AML-193 (cell line): ENCODE measurements at regions not wholly inside any gene's neighbourhood (a gene's known extent, or its start where the extent isn't known, plus 50 kb on each side); places are given as distances from the start of the nearest gene placed in this dataset.
"Not testable (repeated sequence)": the region's sequence is repeated elsewhere in the genome, so short reads cannot be mapped to it uniquely, and the experiment has no call there.

Experiments used
- DNase-seq, 2 experiments: peaks; one replicate each; lab custom pipeline; 2025; lab: John Stamatoyannopoulos, UW

DNA sequence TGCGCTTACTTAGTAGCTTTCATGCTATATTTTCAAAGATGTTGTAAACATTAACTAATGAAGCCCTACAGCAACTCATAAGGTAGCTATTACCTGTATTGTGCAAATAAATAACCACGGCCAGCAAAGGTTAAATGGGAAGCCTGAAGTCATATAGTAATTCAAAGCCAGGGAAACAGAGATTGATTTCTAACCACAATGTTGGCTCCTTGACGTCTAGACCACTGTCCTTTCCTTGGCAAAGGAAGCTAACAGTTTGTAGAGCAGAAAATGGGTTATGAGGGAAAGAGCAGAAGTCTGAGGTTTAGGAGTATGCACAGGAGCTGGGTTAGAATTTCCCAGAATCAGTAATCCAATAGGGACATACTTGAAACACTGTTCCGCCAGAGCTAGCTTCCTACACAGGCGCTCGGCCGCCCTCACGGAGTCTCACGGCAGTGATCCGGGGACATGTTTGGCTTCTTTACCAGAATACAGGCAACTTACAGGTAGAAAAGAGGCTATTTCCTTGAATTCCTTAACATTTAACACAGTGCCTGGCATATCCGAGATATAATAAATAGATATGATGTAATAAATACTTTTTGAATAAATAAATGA, 298.8 kb upstream of the LYPLAL1 start:
- no peak for DNase-seq

DNA sequence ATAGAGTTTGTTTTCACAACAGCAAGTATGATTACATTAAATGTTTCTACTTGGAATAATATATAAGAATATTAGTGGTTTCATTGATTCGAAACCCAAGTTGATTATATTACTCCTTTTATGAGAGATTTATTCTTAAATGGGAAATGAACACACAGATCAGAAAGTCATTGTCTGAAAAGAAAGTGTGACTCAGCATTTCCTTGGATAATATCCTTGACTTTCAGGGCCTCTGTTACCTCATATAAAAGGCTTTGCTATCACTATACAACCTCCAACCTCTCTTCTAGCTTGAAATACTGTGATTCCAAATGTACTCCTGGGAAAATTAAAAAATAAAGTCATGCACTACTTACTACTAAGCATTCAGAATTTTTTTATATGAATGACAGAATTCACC, 295.3 kb upstream of the LYPLAL1 start:
- DNase-seq = no peak

DNA sequence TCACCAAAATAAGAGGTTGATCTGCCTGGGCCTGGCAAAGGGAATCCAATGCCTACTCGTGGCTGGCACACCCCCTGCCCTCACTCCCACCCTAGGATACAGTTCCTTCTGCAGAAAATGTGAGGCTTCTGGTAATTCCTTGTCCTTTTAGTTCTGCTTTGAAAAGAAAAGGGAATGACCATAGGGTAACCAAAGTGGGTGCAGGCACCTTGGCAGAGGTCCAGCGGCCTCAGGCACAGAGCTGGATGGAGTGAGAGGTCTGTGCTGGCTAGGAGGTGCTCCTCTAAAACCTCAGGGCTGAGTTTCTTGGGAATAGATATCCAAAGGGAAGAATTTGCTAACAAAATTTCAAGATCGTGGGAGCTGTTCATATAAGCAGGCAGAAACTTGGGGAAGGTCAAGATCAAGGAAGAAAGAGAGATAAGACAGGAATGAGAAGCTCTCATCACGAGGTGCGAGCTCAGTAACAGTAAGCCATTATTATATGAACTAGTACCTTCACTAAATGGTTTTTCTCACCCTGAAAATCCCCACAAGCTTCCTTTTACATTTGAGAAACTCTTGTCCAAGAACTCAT, 293.1 kb upstream of the LYPLAL1 start:
- DNase-seq = no peak

DNA sequence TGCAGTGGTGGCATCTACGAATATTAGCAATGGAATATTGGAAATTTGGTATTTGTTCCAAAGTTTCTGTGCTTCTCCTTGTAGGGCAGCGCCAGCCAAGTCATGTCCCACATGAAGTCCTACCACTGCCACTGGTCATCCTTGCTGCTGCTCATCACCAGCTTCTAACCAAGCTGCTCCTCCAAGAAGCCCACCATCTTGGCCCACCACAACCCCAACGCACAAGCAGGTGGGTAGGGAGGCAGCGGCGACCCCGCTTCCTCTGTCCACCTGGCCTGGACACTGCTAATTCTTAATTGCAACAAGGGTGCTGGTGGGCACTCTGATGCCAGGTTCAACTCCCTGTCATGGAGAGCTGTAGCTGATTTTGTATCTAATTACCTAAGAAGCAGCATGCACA, 291.2 kb upstream of the LYPLAL1 start:
- no peak for DNase-seq

DNA sequence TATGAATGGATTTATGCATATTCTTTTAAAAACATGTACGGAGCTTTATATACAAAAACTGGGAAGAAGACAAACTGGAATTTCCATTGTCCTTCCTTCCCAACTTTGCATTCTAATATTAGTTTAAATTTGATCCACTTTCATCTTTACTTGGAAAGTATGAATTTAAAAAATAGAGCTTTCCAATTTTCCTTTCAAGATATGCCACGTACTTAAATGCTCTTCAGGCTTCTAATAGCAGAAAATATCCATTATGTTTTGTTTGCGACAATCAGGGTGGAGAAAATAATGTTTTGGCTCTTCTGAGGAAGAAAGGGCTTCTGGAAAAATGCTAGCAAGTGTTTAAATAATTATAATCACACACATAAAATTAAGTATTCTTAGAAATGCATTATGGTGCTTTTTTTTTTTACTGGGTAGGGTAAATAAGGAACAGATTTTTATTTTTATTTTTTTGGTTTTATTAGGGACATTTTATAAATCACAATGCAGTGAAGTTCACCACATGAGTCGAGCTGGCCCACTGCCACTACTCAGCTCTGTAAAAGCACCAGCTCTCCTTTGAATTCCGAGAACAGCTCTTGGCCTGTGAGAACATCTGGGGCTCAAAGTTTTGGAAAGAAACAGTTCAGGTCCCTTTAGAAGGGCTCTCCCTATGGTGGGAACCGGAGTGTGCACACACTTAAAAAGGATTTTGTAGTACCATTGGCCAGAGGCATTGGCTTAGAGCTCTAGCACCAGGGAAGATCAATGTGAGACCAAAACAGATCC, 287.4 kb upstream of the LYPLAL1 start:
- no peak for DNase-seq

DNA sequence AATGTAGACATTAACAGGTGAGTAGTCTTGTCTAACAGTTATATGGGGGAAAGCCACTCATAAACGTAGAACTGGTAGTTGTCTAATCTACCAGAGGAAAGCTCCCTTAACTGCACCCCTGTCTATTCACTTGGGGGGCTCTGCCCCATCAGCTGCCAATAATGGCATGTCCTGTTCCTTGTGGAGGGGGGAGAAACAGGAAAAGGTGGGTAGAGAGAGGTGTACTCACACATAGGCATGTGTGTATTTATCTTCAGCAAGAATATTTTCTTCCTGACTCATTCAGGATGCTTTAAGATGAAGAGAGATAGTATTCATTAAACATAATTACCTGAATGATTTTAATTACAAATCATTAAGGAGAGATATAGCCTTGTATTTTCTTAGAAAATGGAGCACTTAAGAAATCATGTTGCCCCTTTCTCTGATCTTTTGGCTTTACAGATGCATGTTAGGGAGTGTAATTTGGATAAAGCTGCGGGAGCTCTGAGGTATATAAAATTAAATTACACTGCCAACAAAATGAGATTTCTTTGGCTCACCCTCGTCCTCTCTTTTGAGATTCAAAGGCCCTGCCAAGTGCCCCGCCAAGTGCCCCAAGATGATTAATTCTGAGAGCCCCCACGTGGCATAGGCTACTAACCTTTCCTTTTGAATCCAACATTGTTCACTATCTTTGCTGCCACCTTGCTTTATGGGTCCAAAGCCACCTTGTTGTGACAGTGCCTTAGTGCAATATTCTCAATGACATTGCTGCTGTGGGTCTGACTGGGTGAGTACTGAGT, 286.3 kb upstream of the LYPLAL1 start:
- no peak for DNase-seq

DNA sequence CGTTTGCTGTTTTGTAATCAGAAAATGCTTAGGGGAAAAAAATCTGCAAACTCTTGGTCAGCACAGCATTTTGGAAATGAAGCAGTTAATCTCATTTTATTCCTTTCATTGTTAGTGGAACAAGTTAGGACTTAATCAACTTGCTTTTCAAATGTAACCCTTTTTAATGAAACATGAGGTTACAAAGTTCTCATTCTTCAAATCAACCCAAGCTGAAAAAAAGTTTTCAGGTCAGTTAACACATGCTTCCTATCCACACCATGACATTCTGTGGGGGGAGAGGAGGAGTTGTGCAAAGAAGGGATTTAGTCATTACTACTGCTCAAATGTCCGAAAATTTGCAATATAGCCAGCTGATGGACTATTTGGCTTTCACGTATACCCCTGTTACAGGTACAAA, 283.2 kb upstream of the LYPLAL1 start:
- no peak for DNase-seq

DNA sequence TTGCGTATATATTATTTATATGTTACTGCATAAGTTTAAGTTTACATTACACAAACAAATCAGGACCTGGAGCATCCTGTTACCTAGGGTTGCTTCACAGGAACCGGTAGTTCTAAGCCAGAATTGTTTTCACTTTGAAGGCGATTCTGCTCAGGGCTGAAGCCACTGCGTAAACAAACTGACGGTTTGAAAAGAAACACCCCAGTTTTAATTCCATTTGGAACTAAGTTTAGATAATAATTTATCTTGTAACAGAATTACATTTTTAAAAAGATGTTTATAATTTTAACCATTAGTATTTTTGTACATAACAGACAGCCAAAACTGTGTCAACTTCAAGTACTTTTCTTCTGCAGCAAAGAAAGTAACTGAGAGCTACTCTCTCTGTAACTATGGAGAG, 282.1 kb upstream of the LYPLAL1 start:
- DNase-seq = no peak

DNA sequence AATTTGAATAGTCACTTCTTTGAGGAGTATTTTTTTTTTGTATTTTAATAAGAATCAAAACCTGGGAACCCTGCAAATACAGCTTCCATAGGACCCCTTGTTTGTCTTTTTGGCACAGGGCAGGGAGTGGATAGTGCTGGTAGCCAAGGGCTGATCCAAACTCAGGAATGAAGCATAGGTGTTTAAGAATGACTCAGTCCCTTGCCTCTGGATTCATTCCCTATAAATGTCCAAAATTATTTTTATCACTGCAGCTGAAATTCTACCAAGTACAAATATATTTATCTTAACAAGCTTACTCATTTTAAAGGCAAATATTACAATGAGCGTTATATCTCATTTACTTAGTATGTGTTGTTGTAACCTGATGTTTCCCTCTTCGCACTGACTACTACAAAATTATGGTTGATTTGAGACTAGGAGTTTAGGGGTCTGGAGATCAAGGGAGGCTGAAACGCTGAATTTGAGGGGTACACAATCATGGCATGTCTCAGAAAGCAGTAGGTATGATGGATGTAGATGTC, 278.6 kb upstream of the LYPLAL1 start:
- no peak for DNase-seq

DNA sequence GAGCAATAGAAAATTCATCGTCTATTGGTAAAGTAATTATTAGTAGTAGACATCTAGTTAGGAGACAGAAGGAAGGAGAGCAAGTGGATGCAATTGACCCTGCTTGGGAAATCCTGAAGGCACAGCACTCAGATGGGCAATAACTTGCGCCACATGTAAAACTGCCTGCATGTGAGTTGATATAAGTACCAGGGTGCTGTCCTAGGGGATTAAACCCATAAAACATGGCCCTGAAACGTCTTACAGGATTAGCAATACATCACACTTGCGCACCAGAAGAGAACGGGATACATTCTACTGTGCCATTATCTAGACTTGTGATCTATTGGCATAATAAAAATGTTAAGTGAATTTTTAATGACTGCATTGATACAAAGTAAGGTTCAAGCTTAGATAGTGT, 277.5 kb upstream of the LYPLAL1 start:
- no peak for DNase-seq

DNA sequence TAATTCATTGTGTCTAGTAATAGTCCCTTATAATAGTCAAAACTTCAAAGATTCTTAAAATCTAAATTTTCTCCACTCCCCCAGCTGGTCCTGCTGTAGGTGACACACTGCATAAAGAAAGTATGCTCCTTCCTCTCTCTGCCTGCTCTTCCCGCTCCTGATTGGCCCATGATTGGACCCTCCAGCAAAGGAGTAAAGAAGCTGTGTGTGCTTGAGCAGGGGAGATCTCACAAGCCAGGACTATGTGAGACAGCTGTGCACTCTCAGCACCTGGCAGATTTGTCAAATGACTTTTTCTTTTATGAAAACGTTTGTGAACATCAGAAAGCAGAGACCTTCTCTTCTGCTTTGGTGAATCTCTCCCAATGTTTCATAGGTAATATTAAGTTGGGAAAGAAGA, 274.8 kb upstream of the LYPLAL1 start:
- no peak for DNase-seq

DNA sequence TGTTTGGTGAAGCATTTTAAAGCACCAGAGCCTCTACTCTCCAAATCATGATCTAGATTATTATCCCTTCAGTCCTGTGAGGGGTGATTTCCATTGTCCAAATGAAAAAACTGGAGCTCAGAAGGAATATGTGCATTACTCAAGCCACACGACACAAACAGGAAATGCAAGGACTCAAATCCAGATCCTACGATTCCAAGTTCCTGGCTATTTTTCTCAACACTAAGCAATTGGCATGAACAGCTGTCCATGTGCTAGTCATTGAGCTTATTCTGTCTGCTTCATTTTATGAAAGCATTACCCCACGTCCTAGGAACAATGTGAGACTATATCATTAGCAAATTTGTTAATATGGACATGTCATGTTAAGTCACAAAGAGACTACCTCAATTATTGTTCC, 273.1 kb upstream of the LYPLAL1 start:
- DNase-seq = no peak

DNA sequence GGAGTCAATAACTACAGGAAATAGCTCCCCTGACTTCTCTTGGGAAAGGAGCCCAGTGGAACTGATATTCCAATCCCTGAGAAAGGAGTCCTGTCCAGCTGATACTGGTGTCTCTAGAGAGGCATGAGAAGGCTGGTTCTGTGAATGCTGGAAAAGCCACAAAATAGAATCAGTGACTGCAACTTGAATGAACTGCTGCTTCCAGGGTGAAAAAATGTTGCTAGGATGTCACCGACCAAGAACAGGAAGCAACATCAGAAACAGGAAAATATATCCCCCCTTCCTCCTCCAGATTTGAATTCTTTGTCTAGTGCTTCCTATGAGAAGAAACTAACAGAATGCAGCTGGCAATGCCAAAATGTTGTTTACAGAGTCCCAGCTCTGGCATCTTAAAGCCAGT, 269.3 kb upstream of the LYPLAL1 start:
- no peak for DNase-seq

DNA sequence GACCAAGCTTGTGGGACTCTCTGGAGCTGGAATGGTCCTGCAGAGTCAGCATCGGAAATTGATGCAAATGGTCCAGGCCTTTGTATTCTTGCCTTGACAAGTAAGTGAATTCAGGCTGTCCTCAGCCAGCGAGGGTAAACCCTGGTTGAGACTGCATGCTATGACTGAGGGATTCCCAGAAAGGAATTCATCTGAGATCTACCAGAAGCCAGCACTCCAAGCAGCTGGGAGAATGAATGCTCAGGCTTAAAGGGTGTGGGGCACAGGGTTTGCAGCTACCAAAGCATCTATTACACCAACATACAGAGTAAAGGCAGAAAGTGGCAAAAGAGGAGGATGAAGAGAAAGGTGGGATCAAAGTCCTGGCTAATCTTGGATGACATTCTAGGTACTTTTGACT, 257.0 kb upstream of the LYPLAL1 start:
- DNase-seq = no peak

DNA sequence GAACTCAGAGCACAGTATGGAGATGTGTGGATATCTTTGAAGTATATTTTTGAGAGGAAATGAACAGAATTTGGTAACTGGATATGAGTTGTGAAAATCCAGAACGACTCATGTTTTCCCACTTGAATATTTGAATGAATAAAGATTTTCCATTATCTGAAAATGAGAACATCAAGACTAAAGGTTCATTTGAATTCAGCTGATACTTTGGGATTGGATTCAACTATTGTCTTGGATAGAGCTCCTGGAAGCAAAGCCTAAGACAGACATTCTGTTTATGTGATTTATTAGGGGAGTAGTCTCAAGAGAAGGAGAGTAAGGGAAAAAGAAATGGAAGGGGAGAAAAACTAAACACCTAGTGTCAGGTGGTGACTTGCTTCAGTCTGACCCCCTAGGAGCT, 256.0 kb upstream of the LYPLAL1 start:
- DNase-seq = no peak

DNA sequence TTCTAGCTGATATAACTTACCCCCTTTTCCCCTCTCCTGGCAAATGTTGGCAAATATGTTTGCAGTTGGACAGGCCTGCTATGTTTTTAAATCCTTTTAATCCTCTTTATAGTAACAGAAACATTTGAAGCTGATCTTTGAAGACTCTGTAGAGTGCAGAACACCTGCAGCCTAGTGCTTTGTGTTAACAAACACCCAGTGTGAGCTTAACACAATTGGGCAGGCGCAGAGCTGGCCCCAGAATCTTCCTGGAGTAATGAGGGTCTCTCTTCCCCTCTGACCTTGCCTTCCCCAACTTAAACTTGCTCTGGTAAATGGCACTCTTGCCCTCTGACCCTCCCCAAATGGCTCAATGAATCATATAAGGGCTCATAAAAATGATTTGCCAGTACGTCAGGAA, 247.9 kb upstream of the LYPLAL1 start:
- no peak for DNase-seq

DNA sequence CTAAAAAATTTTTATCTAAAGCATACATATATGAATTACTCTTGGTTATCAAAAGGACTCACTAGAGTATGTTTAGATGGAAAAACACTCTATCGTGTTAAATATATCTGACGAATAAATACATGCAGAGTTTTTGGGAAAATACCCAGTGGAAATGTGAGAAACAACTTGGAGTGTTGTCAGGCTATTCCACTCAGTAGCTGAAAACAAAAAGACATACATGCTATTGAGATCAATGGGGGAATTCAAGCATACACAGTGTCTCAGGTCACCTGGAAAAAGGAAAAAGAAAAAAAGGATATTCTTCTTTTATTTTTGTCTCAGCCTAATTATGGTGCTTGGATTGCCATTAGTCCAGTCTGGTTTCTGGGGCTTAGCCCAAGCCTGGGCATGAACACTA, 247.0 kb upstream of the LYPLAL1 start:
- DNase-seq = no peak

DNA sequence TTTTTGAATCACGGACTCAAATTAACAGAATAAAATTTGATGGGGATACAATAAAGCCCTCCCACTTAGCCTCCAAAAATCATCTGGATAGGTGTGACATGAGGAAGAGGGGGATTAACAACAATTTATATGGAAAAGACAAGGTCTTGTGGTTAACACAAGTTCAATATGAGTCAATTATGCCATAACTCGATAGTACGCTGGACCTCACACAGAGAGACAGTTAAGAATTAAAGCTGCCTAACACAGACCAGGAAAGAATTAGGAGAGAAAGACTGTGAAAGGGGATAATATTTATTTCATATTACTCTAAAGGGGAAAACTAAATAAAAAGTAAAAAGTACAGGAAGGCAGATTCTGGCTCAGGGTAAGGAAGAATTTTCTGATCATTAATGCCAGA, 243.7 kb upstream of the LYPLAL1 start:
- no peak for DNase-seq

DNA sequence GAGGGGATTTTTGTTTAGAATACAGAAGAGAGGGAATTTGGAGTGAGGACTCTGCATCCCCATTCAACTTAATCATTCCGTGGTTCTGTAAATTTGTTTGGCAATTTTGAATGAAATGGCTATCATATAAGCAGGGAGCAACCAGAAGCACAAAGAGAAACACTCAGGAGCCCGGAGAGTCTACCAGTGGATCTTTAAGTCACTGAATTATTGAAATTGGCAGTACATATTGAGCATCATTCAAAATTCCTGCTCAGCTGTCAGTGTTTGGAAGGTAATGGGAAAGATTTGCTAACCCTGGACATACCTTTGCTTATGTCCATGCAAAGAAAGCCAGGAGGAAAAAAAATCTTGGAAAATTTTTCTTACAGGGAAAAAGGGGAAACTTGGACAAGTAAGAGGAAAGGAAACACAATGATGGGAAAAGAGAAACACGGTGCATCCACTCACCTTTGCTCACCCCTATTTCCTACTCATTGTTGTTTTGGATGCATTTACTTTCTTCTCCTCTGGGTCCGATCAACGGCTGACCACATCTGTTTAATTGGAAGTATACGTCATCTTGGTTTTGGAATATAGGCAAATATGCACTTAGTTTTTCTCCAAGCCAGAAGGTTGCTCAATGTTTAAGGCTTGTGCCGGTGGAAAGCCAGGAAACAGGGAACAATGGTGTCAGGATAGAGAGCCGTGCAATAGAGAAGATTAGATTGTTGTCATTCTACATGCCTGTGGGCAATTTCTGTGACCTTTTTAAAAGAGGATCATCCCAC, 243.0 kb upstream of the LYPLAL1 start:
- no peak for DNase-seq

DNA sequence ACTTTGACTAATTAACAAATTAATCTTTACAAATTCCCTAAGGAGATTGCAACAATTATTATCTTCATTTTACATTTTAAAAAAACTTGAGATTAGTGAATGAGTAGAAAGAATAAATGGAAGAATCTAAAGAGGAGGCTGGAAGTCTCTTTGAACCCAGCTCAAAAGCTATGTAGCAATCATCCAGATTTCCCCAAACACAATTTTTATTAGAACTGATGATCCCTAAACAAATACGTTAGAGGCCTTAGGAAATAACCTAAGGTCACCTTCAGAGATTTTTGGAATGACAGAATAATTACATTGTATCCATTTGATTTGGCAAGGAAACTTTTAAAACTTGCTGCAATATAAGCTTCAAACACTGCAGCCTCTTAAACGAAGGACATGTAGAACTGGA, 242.4 kb upstream of the LYPLAL1 start:
- DNase-seq = no peak

DNA sequence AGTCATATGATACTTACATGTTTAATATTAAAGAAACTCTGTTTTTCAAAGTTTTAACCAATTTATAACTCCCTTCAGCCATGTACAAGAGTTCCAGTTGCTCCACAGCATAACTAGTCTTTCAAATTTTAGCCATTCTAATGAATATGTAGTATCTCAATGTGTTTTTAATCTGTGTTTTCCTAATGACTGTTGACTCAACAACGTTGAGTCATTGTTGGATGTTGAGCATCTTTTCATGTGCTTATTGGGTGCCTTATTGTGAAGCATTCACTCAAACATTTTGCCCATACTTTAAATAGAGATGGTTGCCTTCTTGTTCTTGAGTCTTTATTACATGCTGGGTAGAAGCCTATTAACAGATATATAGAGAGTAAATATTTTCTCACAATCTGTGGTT, 240.2 kb upstream of the LYPLAL1 start:
- no peak for DNase-seq

DNA sequence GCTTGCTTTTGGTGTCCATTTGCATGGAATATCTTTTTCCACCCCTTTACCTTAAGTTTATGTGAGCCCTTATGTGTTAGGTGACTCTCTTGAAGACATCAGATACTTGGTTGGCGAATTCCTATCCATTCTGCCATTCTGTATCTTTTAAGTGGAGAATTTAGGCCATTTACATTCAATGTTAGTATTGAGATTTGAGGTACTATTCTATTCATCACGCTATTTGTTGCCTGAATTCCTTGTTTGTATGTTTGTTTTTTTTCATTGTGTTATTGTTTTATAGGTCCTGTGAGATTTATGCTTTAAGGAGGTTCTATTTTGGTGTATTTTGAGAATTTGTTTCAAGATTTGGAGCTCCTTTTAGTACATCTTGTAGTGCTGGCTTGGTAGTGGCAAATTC, 238.3 kb upstream of the LYPLAL1 start:
- DNase-seq = not testable (repeated sequence)
